Loucy (cell line): ENCODE measurements at regions not wholly inside any gene's neighbourhood (a gene's known extent, or its start where the extent isn't known, plus 50 kb on each side); places are given as distances from the start of the nearest gene placed in this dataset.

Experiments used
- H2AFZ ChIP-seq: fragments of 200-600 bp; sonication (generic); 2 replicates; pipeline ENCODE4 v1.6.0; 2016; ENCODE audit warnings: antibody characterized with exemption, mild to moderate bottlenecking, low read length, moderate library complexity
- H3F3A ChIP-seq: fragments of 200-600 bp; 2 replicates; pipeline ENCODE4 v1.6.0; 2016; ENCODE audit warnings: antibody characterized with exemption, low read depth, mild to moderate bottlenecking
- H3K27me3 ChIP-seq: fragments of 200-600 bp; sonication (generic); 2 replicates; pipeline ENCODE4 v1.6.1; 2014; ENCODE audit warnings: low read length, mild to moderate bottlenecking; ENCODE audit not compliant: insufficient read depth, poor library complexity, severe bottlenecking
- H3K36me3 ChIP-seq: fragments of 200-600 bp; sonication (generic); 2 replicates; pipeline ENCODE4 v1.6.1; 2016; ENCODE audit warnings: low read length; ENCODE audit not compliant: insufficient read depth
- H3K4me1 ChIP-seq: fragments of 200-600 bp; sonication (generic); 2 replicates; pipeline ENCODE4 v1.5.1; 2014; ENCODE audit warnings: low read length, mild to moderate bottlenecking; ENCODE audit not compliant: insufficient read depth, poor library complexity, severe bottlenecking
- H3K4me2 ChIP-seq: fragments of 200-600 bp; sonication (generic); 2 replicates; pipeline ENCODE4 v1.6.0; 2014; ENCODE audit warnings: antibody characterized with exemption, low read length, low read depth, mild to moderate bottlenecking; ENCODE audit not compliant: poor library complexity, severe bottlenecking
- H3K4me3 ChIP-seq: fragments of 200-600 bp; sonication (generic); 2 replicates; pipeline ENCODE4 v1.5.1; 2014; ENCODE audit warnings: low read length, mild to moderate bottlenecking, mixed read lengths; ENCODE audit not compliant: poor library complexity, severe bottlenecking
- H3K79me2 ChIP-seq: fragments of 200-600 bp; sonication (generic); 2 replicates; pipeline ENCODE4 v1.6.1; 2014; ENCODE audit warnings: low read length; ENCODE audit not compliant: insufficient read depth
- H3K9ac ChIP-seq: fragments of 200-600 bp; sonication (generic); 2 replicates; pipeline ENCODE4 v1.6.0; 2014; ENCODE audit warnings: mild to moderate bottlenecking, low read depth, low read length, moderate library complexity; ENCODE audit not compliant: poor library complexity, severe bottlenecking
- H3K9me2 ChIP-seq: fragments of 200-600 bp; sonication (generic); replicated peaks from 2 replicates; pipeline ENCODE4 v1.6.1; 2016; ENCODE audit warnings: low read depth, low read length, mixed read lengths
- H3K9me3 ChIP-seq: fragments of 200-600 bp; sonication (generic); 2 replicates; pipeline ENCODE4 v1.6.1; 2014; ENCODE audit warnings: mild to moderate bottlenecking, antibody characterized with exemption, low read length, low read depth; ENCODE audit not compliant: insufficient read depth
- H4K20me1 ChIP-seq: fragments of 200-600 bp; sonication (generic); 2 replicates; pipeline ENCODE4 v1.6.0; 2014; ENCODE audit warnings: antibody characterized with exemption, low read length, mild to moderate bottlenecking; ENCODE audit not compliant: insufficient read depth, poor library complexity, severe bottlenecking
- CTCF ChIP-seq: fragments of 200-600 bp; sonication (generic); conservative IDR thresholded peaks from 2 replicates; pipeline ENCODE4 v1.5.1; 2014; ENCODE audit warnings: mild to moderate bottlenecking, antibody characterized with exemption, low read length
- EZH2phosphoT487 ChIP-seq: fragments of 200-600 bp; IDR thresholded peaks from 2 replicates; pipeline ENCODE4 v1.6.1; 2018; ENCODE audit warnings: antibody characterized with exemption, mild to moderate bottlenecking, moderate library complexity, borderline replicate concordance

GRCh38 chr2:780581-780980 lies 103.4 kb upstream of the TMEM18 start:
- Histone ChIP-seq H4K20me1 (no peaks in the 10 kb centered on the region), H3K79me2 (no peaks in the 10 kb centered on the region), H3K9me2 (no peaks in the 10 kb centered on the region), H2AFZ (no peak overlapping the region), H3K27me3 (no peaks in the 10 kb centered on the region), H3K36me3 (no peaks in the 10 kb centered on the region), H3K9ac (no peak overlapping the region), H3K4me2 (no peak overlapping the region), H3K9me3 (no peaks in the 10 kb centered on the region), H3K4me3 (no peak overlapping the region), H3K4me1 (no peaks in the 10 kb centered on the region), H3F3A (no peaks in the 10 kb centered on the region)
- TF ChIP-seq EZH2phosphoT487 (no peak), CTCF (no peak)

- TF ChIP-seq EZH2phosphoT487 (no peak), CTCF (no peak)
- no peak overlapping the region for H2AFZ ChIP-seq
- H3K4me3 ChIP-seq: no peak overlapping the region
- no peak overlapping the region for H3K4me2 ChIP-seq
- no peaks in the 10 kb centered on the region for H3K9me2 ChIP-seq
- no peaks in the 10 kb centered on the region for H3K4me1 ChIP-seq
- no peak overlapping the region for H3K9ac ChIP-seq
- no peaks in the 10 kb centered on the region for H3K9me3 ChIP-seq
- no peaks in the 10 kb centered on the region for H3K79me2 ChIP-seq
- no peaks in the 10 kb centered on the region for H4K20me1 ChIP-seq
- no peaks in the 10 kb centered on the region for H3F3A ChIP-seq
- H3K27me3 ChIP-seq: no peaks in the 10 kb centered on the region
- no peaks in the 10 kb centered on the region for H3K36me3 ChIP-seq
Observed at GRCh38 chr2:780002-780401, 102.8 kb upstream of the TMEM18 start.

- no peak for TF ChIP-seq EZH2phosphoT487
- TF ChIP-seq CTCF: no peak
- no peak overlapping the region for H3K9ac ChIP-seq
- no peaks in the 10 kb centered on the region for H3K9me3 ChIP-seq
- no peaks in the 10 kb centered on the region for H3K9me2 ChIP-seq
- H3K4me1 ChIP-seq: no peaks in the 10 kb centered on the region
- no peaks in the 10 kb centered on the region for H3K79me2 ChIP-seq
- H3K27me3 ChIP-seq: no peaks in the 10 kb centered on the region
- H3F3A ChIP-seq: no peaks in the 10 kb centered on the region
- no peaks in the 10 kb centered on the region for H3K36me3 ChIP-seq
- H3K4me3 ChIP-seq: no peak overlapping the region
- H2AFZ ChIP-seq: no peak overlapping the region
- no peaks in the 10 kb centered on the region for H4K20me1 ChIP-seq
- no peak overlapping the region for H3K4me2 ChIP-seq
Observed at GRCh38 chr2:778731-779350, 101.6 kb upstream of the TMEM18 start.
